ENCODE measurements at regions not wholly inside any gene's neighbourhood (a gene's known extent, or its start where the extent isn't known, plus 50 kb on each side); places are given as distances from the start of the nearest gene placed in this dataset.

DNA sequence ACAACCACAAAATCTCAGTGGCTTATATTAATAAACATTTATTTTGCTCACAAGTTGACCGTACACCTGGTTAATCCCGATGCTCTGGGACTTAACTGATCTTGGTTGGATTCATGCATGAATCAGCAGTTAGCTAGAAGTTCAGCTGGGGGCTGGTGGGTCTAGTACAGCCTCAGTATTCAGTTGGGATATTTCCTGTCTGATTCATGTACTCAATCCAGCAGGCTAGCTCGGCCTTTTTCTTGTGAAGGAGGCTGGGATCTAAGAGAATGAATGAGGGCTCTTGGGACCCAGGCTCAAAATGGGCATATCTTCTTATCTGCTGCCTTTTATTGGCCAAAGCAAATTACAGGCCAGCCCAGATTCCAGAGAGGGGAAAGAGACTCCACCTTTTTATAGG is 178.8 kb downstream of the KCTD12 start:
- 83 to 97% methylated on average over 3 of the region's 3 CpGs for WGBS, 2 donors
- Histone ChIP-seq H3K27ac (no peak overlapping the region), H3K4me3 (no peak overlapping the region), H3K9me3 (no peaks in the 10 kb centered on the region), H3K36me3 (ENCODE audit: low read depth, missing control alignments) (no peaks in the 10 kb centered on the region), H3K4me1 (peaks cover 22% of the 10 kb centered on the region), H3K27me3 (no peaks in the 10 kb centered on the region)
- intact Hi-C loops (cut with DNase I; ENCODE audit: low total_unique reads), result no loop called here
- no peak for TF ChIP-seq POLR2A (IDR thresholded peaks at IDR 0.05)
- TF ChIP-seq, protein P1, sequence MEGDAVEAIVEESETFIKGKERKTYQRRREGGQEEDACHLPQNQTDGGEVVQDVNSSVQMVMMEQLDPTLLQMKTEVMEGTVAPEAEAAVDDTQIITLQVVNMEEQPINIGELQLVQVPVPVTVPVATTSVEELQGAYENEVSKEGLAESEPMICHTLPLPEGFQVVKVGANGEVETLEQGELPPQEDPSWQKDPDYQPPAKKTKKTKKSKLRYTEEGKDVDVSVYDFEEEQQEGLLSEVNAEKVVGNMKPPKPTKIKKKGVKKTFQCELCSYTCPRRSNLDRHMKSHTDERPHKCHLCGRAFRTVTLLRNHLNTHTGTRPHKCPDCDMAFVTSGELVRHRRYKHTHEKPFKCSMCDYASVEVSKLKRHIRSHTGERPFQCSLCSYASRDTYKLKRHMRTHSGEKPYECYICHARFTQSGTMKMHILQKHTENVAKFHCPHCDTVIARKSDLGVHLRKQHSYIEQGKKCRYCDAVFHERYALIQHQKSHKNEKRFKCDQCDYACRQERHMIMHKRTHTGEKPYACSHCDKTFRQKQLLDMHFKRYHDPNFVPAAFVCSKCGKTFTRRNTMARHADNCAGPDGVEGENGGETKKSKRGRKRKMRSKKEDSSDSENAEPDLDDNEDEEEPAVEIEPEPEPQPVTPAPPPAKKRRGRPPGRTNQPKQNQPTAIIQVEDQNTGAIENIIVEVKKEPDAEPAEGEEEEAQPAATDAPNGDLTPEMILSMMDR (IDR thresholded peaks at IDR 0.05), result no peak
- DNase-seq, result no peak

DNA sequence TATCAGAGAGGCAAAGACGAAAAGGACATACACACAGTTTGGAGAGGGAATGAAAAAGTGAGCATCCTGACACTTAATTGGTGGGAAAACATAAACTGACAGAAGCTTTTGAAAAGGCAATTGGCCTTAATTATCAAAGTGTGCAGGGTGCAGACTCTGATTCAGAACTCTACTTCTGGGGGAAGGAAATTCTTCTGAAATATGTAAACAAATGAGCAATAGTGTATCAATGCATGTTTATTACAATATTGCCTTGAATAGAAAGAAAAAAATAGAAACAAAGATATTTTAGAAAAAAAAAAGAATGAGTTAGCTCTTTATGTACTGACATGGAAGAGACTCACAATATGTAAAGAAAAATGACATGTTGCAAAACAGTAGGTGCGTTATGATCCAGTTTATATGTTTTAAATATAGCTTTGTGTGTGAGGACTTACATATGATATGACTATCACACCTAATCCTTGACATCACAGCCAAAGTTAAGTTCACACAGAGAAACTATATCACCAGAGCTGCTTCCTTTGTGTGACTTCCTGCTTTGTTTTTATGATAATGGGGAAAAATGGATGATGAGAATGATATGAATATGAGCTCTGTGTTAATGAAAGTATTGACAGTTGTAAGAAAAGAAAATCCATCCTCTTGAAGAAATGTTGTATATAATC is 182.4 kb downstream of the KCTD12 start:
- Histone ChIP-seq H3K9me3 (no peaks in the 10 kb centered on the region), H3K36me3 (ENCODE audit: low read depth, missing control alignments) (no peaks in the 10 kb centered on the region), H3K27me3 (no peaks in the 10 kb centered on the region), H3K4me3 (no peak overlapping the region), H3K4me1 (no peaks in the 10 kb centered on the region), H3K27ac (no peak overlapping the region)
- intact Hi-C loops (cut with DNase I; ENCODE audit: low total_unique reads), result no loop called here
- TF ChIP-seq, protein P1 (IDR thresholded peaks at IDR 0.05), result no peak
- TF ChIP-seq POLR2A (IDR thresholded peaks at IDR 0.05), result no peak
- 76 to 85% methylated on average over 2 of the region's 2 CpGs for WGBS, 2 donors
- no peak for DNase-seq

DNA sequence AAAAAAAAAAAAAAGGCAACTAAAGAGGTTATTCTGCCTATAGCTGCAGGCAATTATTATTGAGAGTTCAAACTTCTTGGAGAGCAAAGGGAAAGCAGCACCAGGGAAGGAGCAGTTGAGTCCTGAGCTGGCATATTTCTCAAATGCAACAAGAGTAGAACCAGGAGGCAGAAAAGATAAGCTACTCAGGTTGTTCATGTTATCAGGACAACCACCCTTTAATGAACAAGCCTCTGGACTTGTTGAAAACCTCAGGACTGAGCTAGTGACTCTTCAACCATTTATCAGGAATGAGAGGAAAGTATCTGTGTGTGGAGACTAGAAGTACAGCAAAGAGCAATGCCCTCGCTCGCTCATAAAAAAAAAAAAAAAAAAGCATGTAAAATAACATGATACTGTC is 183.0 kb downstream of the KCTD12 start:
- H3K27ac ChIP-seq, result no peak overlapping the region
- no peaks in the 10 kb centered on the region for H3K4me1 ChIP-seq
- H3K36me3 ChIP-seq (ENCODE audit: low read depth, missing control alignments), result no peaks in the 10 kb centered on the region
- intact Hi-C loops (cut with DNase I; ENCODE audit: low total_unique reads), result no loop called here
- TF ChIP-seq POLR2A (IDR thresholded peaks at IDR 0.05), result no peak
- TF ChIP-seq, protein P1 (IDR thresholded peaks at IDR 0.05), result no peak
- no peaks in the 10 kb centered on the region for H3K27me3 ChIP-seq
- 81 to 83% methylated on average over 2 of the region's 2 CpGs for WGBS, 2 donors
- no peaks in the 10 kb centered on the region for H3K9me3 ChIP-seq
- DNase-seq, result no peak
- H3K4me3 ChIP-seq, result no peak overlapping the region

DNA sequence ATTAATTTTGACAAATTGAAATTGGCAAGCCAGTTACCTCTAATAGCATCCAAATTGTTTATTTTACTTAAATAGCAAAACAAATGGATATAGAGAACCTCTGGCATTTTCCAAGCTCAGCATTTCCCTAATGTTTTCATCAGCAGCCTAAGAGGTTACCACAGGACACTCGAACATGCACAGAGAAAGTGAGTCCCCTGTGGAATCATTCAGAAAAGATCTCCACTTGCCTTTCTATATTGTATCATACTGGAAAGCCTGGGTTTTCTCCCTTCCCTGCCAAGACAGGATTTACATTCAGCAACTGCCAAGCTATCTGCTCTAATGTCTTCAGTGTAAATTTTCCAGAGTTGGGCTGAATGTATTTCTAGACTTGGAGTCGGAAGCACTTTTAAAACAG is 188.9 kb downstream of the KCTD12 start:
- intact Hi-C loops (cut with DNase I; ENCODE audit: low total_unique reads), result no loop called here
- H3K27ac ChIP-seq, result no peak overlapping the region
- no peaks in the 10 kb centered on the region for H3K36me3 ChIP-seq (ENCODE audit: low read depth, missing control alignments)
- H3K9me3 ChIP-seq, result no peaks in the 10 kb centered on the region
- H3K27me3 ChIP-seq, result no peaks in the 10 kb centered on the region
- H3K4me1 ChIP-seq, result peaks cover 3% of the 10 kb centered on the region
- WGBS, 2 donors, result 82 to 88% methylated on average over 2 of the region's 2 CpGs
- TF ChIP-seq, protein P1 (IDR thresholded peaks at IDR 0.05), result no peak
- TF ChIP-seq POLR2A (IDR thresholded peaks at IDR 0.05), result no peak
- no peak for DNase-seq
- no peak overlapping the region for H3K4me3 ChIP-seq

DNA sequence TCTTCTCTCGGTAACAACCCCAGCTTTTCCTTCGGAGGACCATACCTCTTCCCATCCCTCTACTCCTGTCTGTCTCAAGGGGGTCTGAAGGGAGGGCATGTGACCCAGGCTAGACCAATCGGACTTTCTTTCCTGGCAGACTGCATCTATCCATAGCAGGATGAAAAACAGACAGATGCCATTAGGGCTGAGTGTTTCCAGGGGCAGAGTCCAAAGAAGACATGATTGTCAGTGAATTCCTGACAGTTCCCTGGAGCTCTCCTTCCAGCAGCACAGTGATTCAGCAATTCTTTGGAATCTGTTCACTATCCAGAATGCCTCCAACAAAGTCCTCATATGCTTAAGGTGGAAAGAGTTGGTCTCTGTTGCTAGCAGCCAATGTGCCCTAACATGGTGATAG is 189.8 kb downstream of the KCTD12 start:
- Histone ChIP-seq H3K36me3 (ENCODE audit: low read depth, missing control alignments) (no peaks in the 10 kb centered on the region), H3K27ac (no peak overlapping the region), H3K27me3 (no peaks in the 10 kb centered on the region), H3K4me1 (peaks cover 5% of the 10 kb centered on the region), H3K9me3 (no peaks in the 10 kb centered on the region), H3K4me3 (no peak overlapping the region)
- WGBS, 2 donors, result 78 to 89% methylated on average over 3 of the region's 3 CpGs
- TF ChIP-seq POLR2A (IDR thresholded peaks at IDR 0.05), result no peak
- TF ChIP-seq, protein P1 (IDR thresholded peaks at IDR 0.05), result no peak
- intact Hi-C loops (cut with DNase I; ENCODE audit: low total_unique reads), result no loop called here
- no peak for DNase-seq

All from testis (tissue), 2 donors.